Ureter (tissue), 1 donor: ENCODE measurements at regions not wholly inside any gene's neighbourhood (a gene's known extent, or its start where the extent isn't known, plus 50 kb on each side); places are given as distances from the start of the nearest gene placed in this dataset.
"Not testable (repeated sequence)": the region's sequence is repeated elsewhere in the genome, so short reads cannot be mapped to it uniquely, and the experiment has no call there.

Source experiments
- DNase-seq: peaks from one replicate; pipeline ENCODE4 v3.0.0-alpha.2; 2020; ENCODE audit warnings: low spot score
- donor health status: DM: yes; HTN: yes; CAD: no.

- no peak for DNase-seq
Measured at GRCh38 chr5:82551192-82551591, 273.0 kb upstream of the RPS23 start.

- DNase-seq: no peak
Measured at GRCh38 chr5:82549263-82549662, 271.1 kb upstream of the RPS23 start.

GRCh38 chr5:82544004-82544403 is 265.9 kb upstream of the RPS23 start:
- no peak for DNase-seq

GRCh38 chr5:82540301-82540700 is 262.1 kb upstream of the RPS23 start:
- DNase-seq: no peak

GRCh38 chr5:82538339-82539034 is 260.3 kb upstream of the RPS23 start:
- DNase-seq: no peak

GRCh38 chr5:82537687-82538306 is 259.6 kb upstream of the RPS23 start:
- no peak for DNase-seq

- no peak for DNase-seq
Measured at GRCh38 chr5:82534986-82535385, 256.8 kb upstream of the RPS23 start.

GRCh38 chr5:82532075-82532474 is 253.9 kb upstream of the RPS23 start:
- DNase-seq: not testable (repeated sequence)

- no peak for DNase-seq
Measured at GRCh38 chr5:82526540-82526939, 248.4 kb upstream of the RPS23 start.

GRCh38 chr5:82525626-82526025 is 247.5 kb upstream of the RPS23 start:
- DNase-seq: no peak

- no peak for DNase-seq
Measured at GRCh38 chr5:82523633-82524032, 245.5 kb upstream of the RPS23 start.

GRCh38 chr5:82522897-82523296 is 244.7 kb upstream of the RPS23 start:
- no peak for DNase-seq

GRCh38 chr5:82521431-82522051 is 243.4 kb upstream of the RPS23 start:
- no peak for DNase-seq

- DNase-seq: no peak
Measured at GRCh38 chr5:82519558-82519957, 241.4 kb upstream of the RPS23 start.

GRCh38 chr5:82517544-82518075 is 239.5 kb upstream of the RPS23 start:
- DNase-seq: no peak

GRCh38 chr5:82513738-82514137 is 235.6 kb upstream of the RPS23 start:
- no peak for DNase-seq

GRCh38 chr5:82512025-82512424 is 233.9 kb upstream of the RPS23 start:
- no peak for DNase-seq

GRCh38 chr5:82511134-82511533 is 233.0 kb upstream of the RPS23 start:
- no peak for DNase-seq

GRCh38 chr5:82509762-82510161 is 231.6 kb upstream of the RPS23 start:
- no peak for DNase-seq

- DNase-seq: not testable (repeated sequence)
Measured at GRCh38 chr5:82506390-82506789, 228.2 kb upstream of the RPS23 start.

- no peak for DNase-seq
Measured at GRCh38 chr5:82499725-82500244, 221.6 kb upstream of the RPS23 start.

GRCh38 chr5:82497242-82497641 is 219.1 kb upstream of the RPS23 start:
- no peak for DNase-seq

- no peak for DNase-seq
Measured at GRCh38 chr5:82494942-82495341, 216.8 kb upstream of the RPS23 start.
